HEK293 (cell line): ENCODE measurements at regions not wholly inside any gene's neighbourhood (a gene's known extent, or its start where the extent isn't known, plus 50 kb on each side); places are given as distances from the start of the nearest gene placed in this dataset.

Source experiments
- BCL11A ChIP-seq: fragments of 450-650 bp; formaldehyde crosslinking; IDR thresholded peaks from 2 replicates; pipeline ENCODE4 v1.5.1; 2016; ENCODE audit warnings: low read depth, missing biosample characterization, missing genetic modification characterization
- CTCF ChIP-seq: fragments of 450-650 bp; formaldehyde crosslinking; IDR thresholded peaks from 2 replicates; pipeline ENCODE4 v1.5.1; 2016; ENCODE audit warnings: missing biosample characterization, missing genetic modification characterization
- ELK4 ChIP-seq: IDR thresholded peaks from 2 replicates; pipeline ENCODE4 v1.6.1; 2011; ENCODE audit warnings: mild to moderate bottlenecking, low read depth, low read length, borderline replicate concordance
- KLF1 ChIP-seq: fragments of 450-650 bp; formaldehyde crosslinking; IDR thresholded peaks from 2 replicates; pipeline ENCODE4 v1.5.1; 2016; ENCODE audit warnings: missing biosample characterization, missing genetic modification characterization
- PRDM1 ChIP-seq: fragments of 450-650 bp; formaldehyde crosslinking; IDR thresholded peaks from 2 replicates; pipeline ENCODE4; 2016; ENCODE audit warnings: missing biosample characterization, missing genetic modification characterization
- ZBTB11 ChIP-seq: fragments of 450-650 bp; formaldehyde crosslinking; conservative IDR thresholded peaks from 2 replicates; pipeline ENCODE4 v1.5.1; 2016; ENCODE audit warnings: low read depth, missing biosample characterization, missing genetic modification characterization
- ZNF121 ChIP-seq: fragments of 450-650 bp; formaldehyde crosslinking; IDR thresholded peaks from 2 replicates; pipeline ENCODE4 v1.5.1; 2016; ENCODE audit warnings: missing biosample characterization, missing genetic modification characterization
- ZNF146 ChIP-seq: fragments of 450-650 bp; formaldehyde crosslinking; IDR thresholded peaks from 2 replicates; pipeline ENCODE4 v1.5.1; 2016; ENCODE audit warnings: missing biosample characterization, missing genetic modification characterization
- ZNF341 ChIP-seq: fragments of 450-650 bp; formaldehyde crosslinking; IDR thresholded peaks from 2 replicates; pipeline ENCODE4; 2016; ENCODE audit warnings: low read depth, missing biosample characterization, missing genetic modification characterization
- ZNF426 ChIP-seq: fragments of 450-650 bp; formaldehyde crosslinking; IDR thresholded peaks from 2 replicates; pipeline ENCODE4 v1.5.1; 2017; ENCODE audit warnings: missing biosample characterization, missing genetic modification characterization, mild to moderate bottlenecking, inconsistent platforms, moderate library complexity
- ZNF513 ChIP-seq: fragments of 450-650 bp; IDR thresholded peaks from 2 replicates; pipeline ENCODE4 v1.5.1; 2018; ENCODE audit warnings: missing biosample characterization, missing genetic modification characterization
- ZNF623 ChIP-seq: fragments of 450-650 bp; formaldehyde crosslinking; IDR thresholded peaks from 2 replicates; pipeline ENCODE4 v1.5.1; 2016; ENCODE audit warnings: missing biosample characterization, missing genetic modification characterization
- ZNF792 ChIP-seq: fragments of 450-650 bp; formaldehyde crosslinking; IDR thresholded peaks from 2 replicates; pipeline ENCODE4 v1.5.1; 2016; ENCODE audit warnings: missing biosample characterization, missing genetic modification characterization

DNA sequence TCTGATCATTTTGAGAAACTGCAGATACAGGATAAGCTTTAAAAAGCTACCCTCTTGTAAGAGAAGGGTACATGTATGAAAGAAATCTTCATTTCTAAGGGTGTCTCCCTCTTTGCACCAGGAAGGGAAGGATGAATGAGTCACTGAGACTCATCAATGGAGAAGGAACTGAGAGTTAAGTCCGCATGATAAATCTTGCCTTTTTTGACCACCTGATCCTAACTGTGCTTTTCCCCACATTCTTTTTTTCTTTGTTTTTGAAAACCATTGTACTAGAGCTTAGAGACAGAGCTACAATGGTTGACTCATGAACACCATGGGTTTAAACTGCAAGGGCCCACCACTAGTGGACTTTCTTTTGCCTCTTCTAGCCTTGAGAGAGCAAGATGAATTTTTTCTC lies 353.0 kb upstream of the RGS17 start:
- TF ChIP-seq CTCF (no peak), ZNF513 (tag by site-specific recombination) (no peak), ZNF792 (tag by site-specific recombination) (no peak), ZNF121 (tag by site-specific recombination) (no peak), PRDM1 (tag by site-specific recombination) (no peak), ZNF623 (no peak), ZNF146 (tag by site-specific recombination) (no peak), BCL11A (tag by site-specific recombination) (no peak), ZNF426 (tag by site-specific recombination) (no peak), KLF1 (tag by site-specific recombination) (no peak), ELK4 (no peak), ZNF341 (tag by site-specific recombination) (no peak), ZBTB11 (tag by site-specific recombination) (no peak)
